ENCODE measurements at regions not wholly inside any gene's neighbourhood (a gene's known extent, or its start where the extent isn't known, plus 50 kb on each side); places are given as distances from the start of the nearest gene placed in this dataset.
A peak's percentile ranks its signal among the peaks of the same experiment; 100 is the strongest.
"Not testable (repeated sequence)": the region's sequence is repeated elsewhere in the genome, so short reads cannot be mapped to it uniquely, and the experiment has no call there.

GRCh38 chr2:120626566-120626965 is 109.1 kb upstream of the GLI2 start:
- FAIRE-seq (no peak), DNase-seq (ENCODE audit: insufficient read length, low spot score) (no peak)
- no peak for TF ChIP-seq POLR2A (IDR thresholded peaks at IDR 0.05; ENCODE audit: low read depth, low read length)

DNA sequence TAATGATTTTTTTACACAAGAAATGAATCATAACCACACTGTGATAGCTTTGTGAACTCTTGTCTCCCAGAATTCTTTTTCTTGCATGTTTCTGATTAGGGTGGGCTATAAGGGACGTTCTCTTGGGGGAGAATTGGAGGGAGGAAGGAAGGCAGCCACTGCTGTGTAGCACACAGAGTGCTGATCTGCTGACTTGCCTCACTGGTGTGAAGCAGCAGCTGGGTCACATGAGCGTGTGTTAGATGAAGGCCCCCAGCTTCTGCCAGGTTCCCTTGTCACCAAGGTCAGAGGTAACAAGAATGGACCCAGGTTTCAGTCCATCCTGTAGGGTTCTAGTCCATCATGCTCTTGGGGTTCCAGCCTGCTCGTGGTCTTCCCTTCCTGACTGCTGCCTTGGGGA is 107.4 kb upstream of the GLI2 start:
- FAIRE-seq (no peak), DNase-seq (ENCODE audit: insufficient read length, low spot score) (no peak)
- no peak for TF ChIP-seq POLR2A (IDR thresholded peaks at IDR 0.05; ENCODE audit: low read depth, low read length)

DNA sequence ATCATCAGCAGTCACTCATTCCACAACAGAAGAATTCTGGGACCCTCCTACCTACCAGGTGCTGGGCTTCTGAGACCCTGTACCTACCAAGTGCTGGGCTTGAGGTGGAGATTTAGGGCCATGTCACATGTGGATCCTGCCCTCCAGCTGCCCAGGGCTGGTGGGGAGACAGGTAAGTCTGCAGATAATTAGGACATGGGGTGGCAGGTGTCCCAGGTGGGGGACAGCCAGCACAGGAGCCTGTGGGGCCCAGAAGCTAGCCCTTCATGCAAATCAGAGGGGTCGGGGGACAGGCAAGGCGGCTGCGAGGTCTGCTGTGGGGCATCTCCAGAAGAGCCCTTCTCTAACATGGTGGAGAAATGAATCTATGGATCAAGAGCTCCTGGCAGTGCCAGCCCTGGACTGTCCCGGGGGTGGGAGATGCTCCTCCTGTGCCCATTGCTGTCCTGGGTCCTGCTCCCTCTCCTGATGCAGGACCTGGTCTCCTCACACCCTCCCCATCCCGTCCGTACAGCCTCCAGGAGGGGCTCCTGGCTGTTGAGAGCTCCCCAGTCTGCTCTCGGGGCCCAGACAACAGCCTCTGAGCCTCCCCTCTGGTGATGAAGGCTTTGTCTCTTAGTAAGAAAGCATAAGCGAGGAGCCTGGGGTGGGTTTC is 106.3 kb upstream of the GLI2 start:
- TF ChIP-seq POLR2A (IDR thresholded peaks at IDR 0.05; ENCODE audit: low read depth, low read length), result no peak
- no peak for FAIRE-seq
- DNase-seq (ENCODE audit: insufficient read length, low spot score), result no peak

GRCh38 chr2:120630031-120630701 is 105.5 kb upstream of the GLI2 start:
- FAIRE-seq (no peak), DNase-seq (ENCODE audit: insufficient read length, low spot score) (no peak)
- no peak for TF ChIP-seq POLR2A (IDR thresholded peaks at IDR 0.05; ENCODE audit: low read depth, low read length)

- no peak for TF ChIP-seq POLR2A (IDR thresholded peaks at IDR 0.05; ENCODE audit: low read depth, low read length)
- FAIRE-seq (no peak), DNase-seq (ENCODE audit: insufficient read length, low spot score) (no peak)
These were observed 104.4 kb upstream of the GLI2 start for GRCh38 chr2:120631236-120631635.

DNA sequence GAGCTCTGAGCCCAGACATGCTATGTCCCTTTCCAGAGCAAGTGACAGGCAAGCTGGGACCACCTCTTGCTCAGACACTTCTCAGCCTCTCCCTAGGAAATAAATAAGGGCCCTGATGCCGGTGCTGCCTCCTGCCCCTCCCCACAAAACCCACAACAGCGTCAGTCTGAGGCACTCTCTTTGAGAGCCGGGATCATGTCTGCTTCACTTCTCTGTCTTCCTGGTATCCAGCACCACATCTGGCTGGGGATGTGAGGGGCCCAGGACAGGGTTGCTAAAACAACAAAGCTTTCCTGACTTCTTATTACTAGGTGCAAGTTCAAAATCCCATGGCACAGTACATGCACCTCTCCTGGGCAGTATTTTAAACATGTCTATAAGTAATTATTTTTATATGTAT is 103.9 kb upstream of the GLI2 start:
- no peak for TF ChIP-seq POLR2A (IDR thresholded peaks at IDR 0.05; ENCODE audit: low read depth, low read length)
- DNase-seq (ENCODE audit: insufficient read length, low spot score) (no peak), FAIRE-seq (no peak)

DNA sequence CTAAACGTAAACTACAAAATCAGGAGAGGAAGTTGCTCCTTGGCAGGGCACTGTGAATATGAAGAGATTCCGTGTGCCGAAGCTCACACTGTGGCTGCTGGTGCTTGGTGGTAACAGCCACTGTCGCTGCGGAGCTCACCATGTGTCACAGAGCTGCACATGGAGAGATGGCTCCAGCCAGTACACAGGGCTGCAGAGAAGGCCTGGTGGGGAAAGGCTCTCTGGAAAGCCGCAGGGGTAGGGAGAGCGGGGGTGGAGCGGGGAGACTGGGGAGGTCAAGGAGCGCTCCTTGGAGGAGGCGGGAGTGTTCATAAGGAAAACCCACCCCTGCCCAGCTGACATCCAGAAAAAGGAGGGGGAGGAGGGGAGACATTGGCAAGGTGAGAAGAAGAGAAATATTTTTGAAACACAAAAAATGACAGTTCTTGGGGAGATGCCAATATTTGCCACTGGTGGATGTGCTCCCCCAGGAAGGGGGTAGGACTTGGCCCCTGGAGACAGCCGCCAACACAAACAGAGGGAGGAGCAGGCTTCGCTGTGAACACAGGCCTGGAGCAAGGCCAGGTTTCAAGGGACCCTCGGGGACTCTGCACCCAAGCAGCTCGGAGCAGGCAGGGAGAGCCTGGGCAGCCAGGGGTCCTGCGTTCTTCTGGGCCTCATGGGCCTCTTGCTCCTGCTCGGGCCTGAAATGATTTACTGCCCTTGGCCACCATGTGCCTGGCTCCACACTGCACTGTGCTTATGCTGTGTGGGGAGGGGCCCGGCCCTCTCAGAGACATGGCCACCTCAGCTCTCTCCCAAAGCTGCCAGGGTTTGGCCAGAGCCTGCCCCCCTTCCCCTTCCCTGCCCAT is 102.6 kb upstream of the GLI2 start:
- FAIRE-seq, result no peak
- no peak for DNase-seq (ENCODE audit: insufficient read length, low spot score)
- TF ChIP-seq POLR2A (IDR thresholded peaks at IDR 0.05; ENCODE audit: low read depth, low read length), result no peak

DNA sequence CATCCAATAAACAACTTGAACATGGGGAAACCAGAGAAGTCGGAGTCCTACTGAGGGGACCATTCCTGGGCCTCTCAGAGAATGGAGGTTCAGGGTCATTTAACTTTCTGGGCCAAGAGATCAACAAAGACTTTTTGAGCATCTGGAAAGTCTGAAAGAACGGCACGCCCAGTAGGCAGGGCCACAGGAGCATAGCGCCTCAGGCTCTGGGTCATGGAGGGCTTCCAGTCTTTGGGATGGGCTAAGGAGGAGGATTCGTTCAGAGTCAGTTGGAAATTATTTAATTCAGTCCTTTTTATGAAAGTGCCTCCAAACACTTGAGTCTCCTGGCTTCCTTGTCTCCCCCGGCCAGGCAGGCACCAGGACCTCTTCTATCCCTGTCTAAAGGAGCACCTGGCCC is 101.1 kb upstream of the GLI2 start:
- FAIRE-seq (no peak), DNase-seq (ENCODE audit: insufficient read length, low spot score) (no peak)
- TF ChIP-seq POLR2A (IDR thresholded peaks at IDR 0.05; ENCODE audit: low read depth, low read length), result no peak

GRCh38 chr2:120635146-120635545 is 100.5 kb upstream of the GLI2 start:
- FAIRE-seq (no peak), DNase-seq (ENCODE audit: insufficient read length, low spot score) (no peak)
- TF ChIP-seq POLR2A (IDR thresholded peaks at IDR 0.05; ENCODE audit: low read depth, low read length), result no peak

DNA sequence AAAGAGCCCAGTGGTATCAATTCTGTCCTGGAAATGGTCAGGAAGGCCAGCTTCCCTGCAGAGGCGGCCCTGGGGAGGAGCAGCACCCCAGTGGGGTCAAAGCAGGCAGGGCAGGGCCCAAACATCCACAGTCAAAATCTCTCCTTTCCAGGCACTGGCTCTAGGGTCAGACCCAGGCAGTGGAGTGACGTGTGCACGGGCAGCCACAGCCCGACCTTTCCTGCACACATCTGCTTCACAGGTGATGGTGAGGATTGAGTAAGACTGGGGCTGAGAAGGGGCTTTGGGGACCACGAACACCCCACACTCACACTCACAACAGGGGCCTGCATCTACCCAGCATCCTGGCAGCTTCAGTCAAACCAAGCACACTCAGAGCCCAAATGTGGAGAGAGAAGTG is 97.8 kb upstream of the GLI2 start:
- DNase-seq (ENCODE audit: insufficient read length, low spot score), result no peak
- no peak for TF ChIP-seq POLR2A (IDR thresholded peaks at IDR 0.05; ENCODE audit: low read depth, low read length)
- FAIRE-seq, result no peak

DNA sequence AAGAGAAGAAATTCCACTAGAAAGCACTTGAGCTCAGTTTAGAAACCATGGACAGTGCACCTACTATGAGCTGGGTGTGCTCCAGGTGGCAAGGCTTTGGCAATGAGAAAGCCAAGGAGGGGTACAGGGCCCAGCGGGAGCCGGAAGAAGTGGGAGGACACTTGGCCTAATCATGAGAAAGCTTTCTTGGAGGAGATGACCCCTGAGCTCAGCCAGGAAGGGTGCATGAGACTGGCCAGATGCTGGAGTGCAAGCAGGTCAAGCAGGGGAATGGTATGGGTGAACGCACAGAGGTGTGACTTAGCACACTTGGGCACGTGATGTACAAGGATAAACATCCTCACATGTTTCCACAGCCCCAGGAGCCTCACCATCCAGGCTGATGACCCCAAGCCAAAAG is 97.2 kb upstream of the GLI2 start:
- DNase-seq (ENCODE audit: insufficient read length, low spot score) (no peak), FAIRE-seq (no peak)
- no peak for TF ChIP-seq POLR2A (IDR thresholded peaks at IDR 0.05; ENCODE audit: low read depth, low read length)

DNA sequence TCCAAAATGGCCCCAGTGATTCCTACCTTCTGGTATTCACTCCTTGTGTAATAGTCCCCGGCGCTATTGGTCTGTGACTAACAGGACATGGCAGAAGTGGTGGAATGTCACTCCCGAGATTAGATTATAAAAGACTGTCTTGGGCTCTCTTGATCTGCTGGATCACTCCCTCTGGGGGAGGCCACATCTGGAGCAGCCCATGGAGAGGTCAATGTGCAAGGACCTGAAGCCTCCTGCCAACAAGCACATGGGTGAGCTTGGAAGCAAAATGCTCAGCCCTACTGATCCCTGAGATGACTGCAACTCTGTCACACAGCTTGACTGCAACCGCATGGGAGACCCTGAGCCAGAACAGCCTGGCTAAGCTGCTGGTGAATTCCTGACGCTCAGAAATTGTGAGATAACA is 94.3 kb upstream of the GLI2 start:
- no peak for TF ChIP-seq POLR2A (IDR thresholded peaks at IDR 0.05; ENCODE audit: low read depth, low read length)
- DNase-seq (ENCODE audit: insufficient read length, low spot score) (no peak), FAIRE-seq (no peak)

DNA sequence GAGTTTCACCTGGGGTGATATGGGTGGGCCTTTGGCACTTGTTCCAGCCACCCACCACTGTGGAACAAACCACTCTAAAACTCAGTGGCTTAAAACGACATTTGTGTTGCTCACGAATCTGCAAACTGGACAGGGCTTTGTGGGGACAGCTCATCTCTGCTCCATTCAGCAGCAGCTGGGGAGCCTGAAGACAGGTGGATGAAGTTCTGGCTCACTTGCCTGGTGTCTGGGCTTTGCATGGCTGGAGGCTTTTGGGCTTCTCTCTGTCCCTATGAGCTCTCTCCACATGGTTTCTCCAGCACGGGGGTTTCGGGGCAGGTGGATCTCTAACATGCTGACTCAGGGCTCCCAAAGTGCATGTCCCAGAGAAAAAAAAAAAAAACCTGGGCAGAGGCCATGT is 93.0 kb upstream of the GLI2 start:
- DNase-seq (ENCODE audit: insufficient read length, low spot score), result no peak
- no peak for TF ChIP-seq POLR2A (IDR thresholded peaks at IDR 0.05; ENCODE audit: low read depth, low read length)
- no peak for FAIRE-seq

GRCh38 chr2:120646994-120647393 is 88.7 kb upstream of the GLI2 start:
- FAIRE-seq (no peak), DNase-seq (ENCODE audit: insufficient read length, low spot score) (no peak)
- TF ChIP-seq POLR2A (IDR thresholded peaks at IDR 0.05; ENCODE audit: low read depth, low read length), result no peak

DNA sequence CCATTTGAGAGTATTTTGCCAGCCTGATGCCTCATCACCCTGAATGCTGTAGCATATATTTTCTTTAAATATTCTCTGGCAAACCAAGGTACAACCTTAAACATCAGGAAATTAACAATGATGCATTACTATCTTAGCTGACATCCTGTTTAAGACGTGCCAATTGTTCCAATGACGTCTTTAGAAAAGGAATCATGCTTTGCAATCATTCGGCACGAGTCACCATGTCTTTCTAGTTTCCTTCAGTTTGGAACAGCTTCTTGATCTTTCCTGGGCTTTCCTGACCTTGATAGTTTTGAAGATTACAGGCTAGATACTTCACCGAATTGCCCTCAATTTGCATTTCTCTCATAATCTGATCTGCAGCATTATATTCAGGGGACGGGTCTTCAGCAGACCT is 88.2 kb upstream of the GLI2 start:
- no peak for TF ChIP-seq POLR2A (IDR thresholded peaks at IDR 0.05; ENCODE audit: low read depth, low read length)
- FAIRE-seq, result peak; percentile 15

GRCh38 chr2:120649381-120649780 is 86.3 kb upstream of the GLI2 start:
- not testable (repeated sequence) for FAIRE-seq; DNase-seq (ENCODE audit: insufficient read length, low spot score)

More for the DNA sequence above, 88.2 kb upstream of the GLI2 start:
- DNase-seq (ENCODE audit: insufficient read length, low spot score), result no peak

Data from H54 (cell line).